IPS-18c (cell line): ENCODE measurements at regions not wholly inside any gene's neighbourhood (a gene's known extent, or its start where the extent isn't known, plus 50 kb on each side); places are given as distances from the start of the nearest gene placed in this dataset.

Source experiments
- H3K4me3 ChIP-seq: 2 replicates; pipeline ENCODE4 v1.7.0; 2013; ENCODE audit warnings: low read depth, mild to moderate bottlenecking, low read length, moderate library complexity; ENCODE audit not compliant: insufficient read depth
- H3K9me3 ChIP-seq: one replicate; pipeline ENCODE4 v1.6.1; 2013; ENCODE audit warnings: mild to moderate bottlenecking, low read length, moderate library complexity; ENCODE audit not compliant: control insufficient read depth, insufficient read depth

DNA sequence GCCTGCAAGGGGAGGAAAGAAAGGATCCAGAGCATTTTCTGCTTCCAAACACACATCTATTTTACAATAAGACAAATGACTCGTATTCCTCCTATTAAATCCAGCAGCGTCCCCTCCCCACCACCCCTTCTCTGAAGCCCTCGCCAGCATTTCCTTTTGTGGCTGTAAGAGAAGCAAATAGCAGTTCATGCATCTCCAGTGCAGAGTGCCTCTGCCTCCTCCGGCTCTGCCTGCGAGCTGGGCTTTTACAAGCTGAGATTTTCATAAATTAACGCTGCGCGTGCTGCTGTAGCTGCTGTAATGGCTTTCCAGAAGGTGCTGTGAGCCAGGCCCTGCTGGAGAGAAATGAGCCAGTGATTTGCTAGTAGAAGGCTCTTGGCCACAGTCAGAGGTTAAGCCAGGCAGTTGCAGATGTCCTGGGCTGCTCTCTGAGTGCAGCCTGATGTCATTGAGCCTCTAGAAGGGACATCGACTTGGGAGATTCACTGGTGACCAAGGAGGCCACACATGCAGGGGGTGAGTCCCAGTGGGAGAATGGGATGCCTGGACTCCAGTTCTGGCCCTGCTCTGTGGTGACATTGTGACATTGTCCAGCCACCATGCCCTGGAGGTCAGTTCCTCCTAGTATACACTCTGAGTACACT, 134.5 kb upstream of the NAV2 start:
- Histone ChIP-seq H3K4me3 (no peak overlapping the region), H3K9me3 (no peaks in the 10 kb centered on the region)

DNA sequence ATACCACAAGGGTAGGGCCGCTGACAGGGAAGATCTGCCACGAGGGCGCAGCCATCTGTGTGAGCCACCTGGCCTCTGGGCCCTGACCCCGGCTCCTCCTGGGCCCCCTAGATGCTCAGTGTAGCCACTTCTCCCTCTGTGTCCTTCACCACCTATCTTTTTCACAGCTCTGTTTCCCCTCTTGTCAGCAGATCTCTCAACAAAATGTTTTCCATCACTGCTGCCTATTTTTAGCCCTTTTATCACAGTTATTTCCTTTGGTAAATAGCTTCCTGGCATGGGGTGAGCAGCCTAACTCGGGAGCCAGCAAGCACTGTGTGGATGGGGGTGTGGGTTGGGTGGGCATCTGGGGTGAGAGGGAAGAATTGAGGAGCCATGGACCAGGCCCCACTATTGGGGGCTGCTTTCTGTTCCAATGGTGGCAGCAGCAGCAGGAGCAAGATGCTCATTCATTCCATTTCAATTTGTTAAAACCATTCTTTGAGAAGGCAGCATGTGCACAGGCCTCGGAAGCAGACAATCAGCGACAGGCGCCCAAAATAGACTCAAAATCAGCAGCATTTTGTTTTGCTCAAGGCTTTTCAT, 135.2 kb upstream of the NAV2 start:
- Histone ChIP-seq H3K9me3 (no peaks in the 10 kb centered on the region), H3K4me3 (no peak overlapping the region)

DNA sequence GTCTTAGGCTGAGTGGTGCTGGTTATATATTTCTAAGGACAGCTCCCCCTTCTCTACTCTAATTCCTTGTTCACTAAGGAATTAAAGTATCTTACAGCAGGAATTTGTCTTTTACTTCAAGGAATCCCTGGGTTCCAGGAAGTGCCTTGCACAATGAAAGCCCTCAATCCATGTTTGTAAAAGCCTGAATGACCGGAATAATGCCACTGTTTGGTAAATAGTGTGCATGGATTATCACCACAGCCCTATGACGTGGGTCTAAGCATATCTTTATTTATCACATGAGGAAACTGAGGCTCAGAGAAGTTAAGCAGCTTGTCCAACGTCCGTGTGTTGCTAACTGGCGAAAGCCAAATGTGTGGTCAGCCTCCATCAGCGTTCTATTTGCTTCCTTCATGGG, 135.7 kb upstream of the NAV2 start:
- H3K9me3 ChIP-seq, result no peaks in the 10 kb centered on the region
- no peak overlapping the region for H3K4me3 ChIP-seq

DNA sequence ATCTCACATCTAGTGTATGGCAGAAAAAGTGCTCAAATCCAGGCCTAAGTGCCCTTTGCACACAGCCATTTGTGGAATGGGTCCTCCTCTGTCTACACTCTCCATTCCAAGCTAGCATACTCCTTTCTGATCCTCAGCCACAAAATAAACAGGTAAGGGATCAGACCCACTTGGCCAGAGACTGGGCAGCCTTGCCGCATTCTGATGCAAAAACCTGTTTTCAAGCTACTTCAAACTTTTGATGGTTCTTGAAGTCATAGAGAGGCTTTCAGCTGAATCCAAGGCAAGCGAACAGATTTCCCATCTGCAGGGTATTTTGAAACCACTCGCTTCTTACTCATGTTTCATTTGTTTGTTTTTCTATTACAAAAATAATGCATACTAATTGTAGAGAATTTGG, 136.6 kb upstream of the NAV2 start:
- Histone ChIP-seq H3K9me3 (no peaks in the 10 kb centered on the region), H3K4me3 (no peak overlapping the region)

DNA sequence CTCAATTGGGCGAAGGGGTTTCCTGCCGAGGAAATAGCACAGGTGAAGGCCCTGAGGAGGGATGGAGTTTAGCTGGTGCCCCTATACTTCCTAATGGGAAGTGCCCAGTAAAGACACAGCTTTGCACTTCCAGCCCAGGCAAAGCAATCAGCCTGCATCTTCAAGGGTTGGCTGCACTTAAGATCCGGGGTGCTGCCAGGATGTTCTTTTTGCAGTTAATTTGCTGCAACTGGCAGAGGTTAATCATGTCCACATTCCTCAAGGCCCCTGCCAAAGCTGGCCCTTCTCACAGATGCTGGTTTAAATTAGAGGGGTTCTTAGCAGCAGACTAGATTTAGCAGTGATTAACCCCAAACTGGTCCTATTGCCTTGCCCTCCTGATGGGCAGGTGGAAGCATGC, 137.7 kb upstream of the NAV2 start:
- Histone ChIP-seq H3K4me3 (no peak overlapping the region), H3K9me3 (no peaks in the 10 kb centered on the region)

DNA sequence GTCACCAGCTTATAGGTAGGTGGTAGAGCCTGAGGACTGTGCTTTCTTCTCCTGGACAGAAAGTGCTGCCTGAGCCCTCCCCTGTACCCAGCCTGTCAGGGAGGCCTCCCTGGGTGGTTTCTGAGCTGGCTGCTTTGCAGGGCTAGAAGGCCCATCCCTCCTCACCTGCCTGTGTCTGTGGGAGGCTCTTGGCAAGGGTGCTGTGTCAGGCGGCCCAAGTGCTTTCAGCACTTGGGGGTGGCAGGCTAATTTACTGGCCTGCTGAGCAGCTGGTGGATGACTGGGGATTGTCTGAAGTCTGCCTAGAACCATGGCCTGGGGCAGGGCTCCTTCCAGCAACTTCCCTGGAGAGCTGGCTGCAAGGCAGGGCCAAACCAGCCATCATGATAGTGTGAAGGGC, 139.0 kb upstream of the NAV2 start:
- no peak overlapping the region for H3K4me3 ChIP-seq
- no peaks in the 10 kb centered on the region for H3K9me3 ChIP-seq

DNA sequence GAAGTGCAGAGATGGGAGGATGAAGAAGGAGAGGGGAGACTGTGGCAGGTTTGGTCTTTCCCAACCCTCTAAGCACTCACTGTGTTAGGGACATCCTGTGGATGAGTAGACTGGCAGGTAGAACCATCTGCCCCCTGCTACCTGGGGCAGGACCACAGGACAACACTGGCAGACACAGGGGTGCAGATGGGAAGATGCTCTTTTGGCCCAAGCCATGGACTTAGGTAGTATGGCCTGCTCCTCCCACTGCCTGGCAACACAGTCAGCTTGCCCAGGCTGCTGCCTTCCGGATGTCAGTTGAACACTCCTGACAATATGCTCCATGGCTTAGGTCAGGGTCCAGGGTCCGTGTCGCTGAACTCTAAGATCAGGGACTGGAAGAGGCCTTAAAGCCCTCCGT, 140.7 kb upstream of the NAV2 start:
- H3K9me3 ChIP-seq, result no peaks in the 10 kb centered on the region

DNA sequence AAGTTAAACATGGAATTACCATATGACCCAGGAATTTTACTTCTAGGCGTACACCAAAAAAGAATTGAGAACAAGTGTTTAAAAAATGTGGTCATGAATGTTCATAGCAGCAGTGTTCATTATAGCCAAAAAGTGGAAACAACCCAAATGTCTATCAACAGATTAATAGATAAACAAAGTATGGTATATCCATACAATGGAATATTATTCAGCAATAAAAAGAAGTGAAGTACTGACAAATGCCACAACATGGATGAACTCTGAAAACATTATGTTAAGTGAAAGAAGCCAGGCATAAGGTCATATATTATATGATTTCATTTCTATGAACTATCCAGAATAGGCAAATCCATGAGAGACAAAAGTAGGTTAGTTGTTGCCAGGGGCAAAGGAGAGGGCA, 141.7 kb upstream of the NAV2 start:
- H3K9me3 ChIP-seq, result no peaks in the 10 kb centered on the region
- H3K4me3 ChIP-seq, result no peak overlapping the region

More for the DNA sequence above, 140.7 kb upstream of the NAV2 start:
- no peak overlapping the region for H3K4me3 ChIP-seq

DNA sequence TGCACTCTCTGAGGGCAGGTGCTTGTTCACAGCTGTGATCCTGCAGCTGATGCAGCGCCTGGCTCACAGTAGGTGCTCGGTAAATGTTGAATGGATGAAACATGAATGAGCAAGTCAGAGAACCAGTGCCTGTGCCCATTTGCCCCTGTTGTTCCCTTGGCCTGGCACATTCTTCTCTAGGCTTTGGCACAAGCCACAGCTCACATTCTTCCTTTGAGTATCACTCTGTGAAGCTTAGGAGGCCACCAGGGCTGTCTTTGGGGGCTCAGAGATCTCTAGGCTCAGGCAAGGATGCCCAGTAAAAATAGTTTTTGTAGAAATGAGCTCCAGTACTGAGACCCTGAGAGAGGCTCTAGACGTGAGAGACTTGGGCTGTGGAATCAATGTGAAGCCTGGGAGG, 144.6 kb upstream of the NAV2 start:
- Histone ChIP-seq H3K9me3 (no peaks in the 10 kb centered on the region), H3K4me3 (no peak overlapping the region)

DNA sequence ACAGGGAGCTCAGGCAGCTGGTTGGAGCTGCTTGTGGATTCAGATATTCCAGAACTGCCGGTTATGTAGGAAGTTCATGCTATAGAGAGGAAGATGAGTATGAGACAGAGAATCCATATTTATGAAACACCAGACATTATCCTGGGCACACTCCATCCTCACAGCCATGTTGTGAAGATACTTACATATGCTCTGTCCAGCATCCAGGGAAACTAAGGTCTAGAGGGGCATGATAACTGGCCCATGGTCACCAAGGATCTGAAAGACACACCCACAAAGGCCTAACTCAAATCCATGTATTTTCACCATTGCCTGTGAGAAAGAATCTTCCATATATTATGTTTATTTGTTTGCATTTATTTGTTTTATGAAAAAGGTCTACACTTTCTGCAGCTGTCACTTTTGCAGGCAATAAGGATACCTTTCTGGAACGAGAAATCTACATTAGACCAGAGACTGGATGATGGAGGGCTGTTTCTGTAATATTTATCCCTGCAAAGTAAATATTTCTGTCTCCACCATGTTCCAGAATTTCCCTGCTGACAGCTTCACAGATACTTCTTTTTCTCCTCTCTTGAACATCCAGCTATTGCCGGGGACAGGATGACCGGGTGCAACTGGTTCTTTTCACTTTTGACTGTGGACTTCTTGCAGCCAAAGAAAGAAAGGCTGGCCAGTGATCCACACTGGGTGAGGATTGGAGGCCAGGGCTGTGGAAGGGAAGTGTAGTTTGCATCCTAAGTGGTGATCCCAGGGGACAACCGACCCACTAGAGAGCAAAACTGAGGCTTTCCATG, 145.9 kb upstream of the NAV2 start:
- no peak overlapping the region for H3K4me3 ChIP-seq
- no peaks in the 10 kb centered on the region for H3K9me3 ChIP-seq

DNA sequence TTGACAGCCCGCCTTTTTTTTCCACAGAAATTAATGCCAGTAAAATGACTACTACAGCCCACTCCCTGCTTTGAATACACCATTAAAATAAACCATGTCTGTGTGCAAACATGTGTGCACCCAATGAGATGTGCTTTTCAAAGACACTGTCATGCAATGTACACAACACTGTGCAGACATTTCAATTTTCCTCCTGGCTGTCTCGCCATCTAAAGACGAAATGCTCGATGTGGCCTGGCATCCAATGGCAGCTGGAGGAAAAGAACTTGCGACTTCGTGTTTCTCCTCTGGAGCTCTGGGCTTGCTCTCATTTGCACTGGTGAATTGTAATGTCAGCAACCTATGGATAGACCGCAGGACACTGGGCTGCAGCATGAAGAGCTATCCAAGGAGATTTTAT, 147.0 kb upstream of the NAV2 start:
- no peaks in the 10 kb centered on the region for H3K9me3 ChIP-seq
- no peak overlapping the region for H3K4me3 ChIP-seq

DNA sequence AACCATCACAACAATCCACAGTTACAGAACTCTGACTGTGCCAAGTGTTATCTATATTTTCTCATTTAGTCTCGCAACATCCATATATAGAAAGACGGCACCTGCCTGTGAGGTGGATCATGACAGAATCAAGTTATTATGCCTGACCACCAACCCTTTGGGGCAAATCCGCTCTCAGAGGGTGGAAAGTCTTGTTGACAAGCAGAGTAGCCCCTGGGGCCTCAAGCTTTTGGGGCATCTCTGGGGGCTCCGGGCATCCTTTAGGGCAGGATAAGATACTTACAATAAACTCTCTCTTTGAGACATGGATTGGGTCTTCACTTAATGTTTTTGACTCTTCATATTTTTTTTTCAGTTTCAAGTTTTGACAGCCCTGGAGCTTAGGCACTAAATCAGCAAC, 150.5 kb upstream of the NAV2 start:
- H3K9me3 ChIP-seq, result no peaks in the 10 kb centered on the region

DNA sequence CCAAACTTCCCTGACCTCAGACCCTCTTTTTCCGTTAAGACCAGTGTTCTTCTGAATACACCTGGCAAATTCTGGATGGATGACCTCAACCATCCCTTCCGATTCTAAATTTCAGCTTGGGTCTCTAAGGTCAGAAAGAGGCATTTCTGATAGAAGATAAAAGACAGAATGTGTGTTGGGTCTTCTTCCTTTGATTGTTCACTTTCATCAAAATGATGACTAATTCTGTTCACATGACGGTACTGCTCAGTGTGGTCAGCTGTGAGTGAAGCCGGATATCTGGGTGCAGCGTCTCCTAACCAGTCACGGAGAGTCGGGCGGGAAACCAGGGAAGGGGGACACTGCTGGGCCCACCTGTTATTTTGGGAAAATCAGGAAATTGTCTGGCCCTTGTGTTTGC, 151.6 kb upstream of the NAV2 start:
- Histone ChIP-seq H3K9me3 (no peaks in the 10 kb centered on the region), H3K4me3 (no peak overlapping the region)

More for the DNA sequence above, 150.5 kb upstream of the NAV2 start:
- H3K4me3 ChIP-seq, result no peak overlapping the region

DNA sequence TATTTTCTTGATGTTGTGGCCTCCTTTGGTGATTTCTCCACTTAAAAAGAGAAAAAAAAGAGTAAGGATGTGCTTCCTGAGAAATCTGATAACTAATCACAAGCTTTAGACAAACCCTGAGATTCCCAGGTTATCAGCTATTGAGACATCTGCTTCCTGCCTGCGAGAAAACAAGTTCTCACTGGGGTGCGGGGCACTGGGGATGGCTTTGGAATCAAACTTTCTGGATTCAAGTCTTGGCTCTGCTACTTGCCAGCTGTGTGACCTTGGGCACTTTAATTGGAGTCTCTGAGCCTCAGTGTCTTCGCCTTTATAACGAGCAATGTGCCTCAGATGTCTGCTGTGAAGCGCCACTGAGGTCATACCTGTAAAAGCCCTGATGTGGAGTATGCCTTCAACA, 152.5 kb upstream of the NAV2 start:
- no peaks in the 10 kb centered on the region for H3K9me3 ChIP-seq
- no peak overlapping the region for H3K4me3 ChIP-seq

DNA sequence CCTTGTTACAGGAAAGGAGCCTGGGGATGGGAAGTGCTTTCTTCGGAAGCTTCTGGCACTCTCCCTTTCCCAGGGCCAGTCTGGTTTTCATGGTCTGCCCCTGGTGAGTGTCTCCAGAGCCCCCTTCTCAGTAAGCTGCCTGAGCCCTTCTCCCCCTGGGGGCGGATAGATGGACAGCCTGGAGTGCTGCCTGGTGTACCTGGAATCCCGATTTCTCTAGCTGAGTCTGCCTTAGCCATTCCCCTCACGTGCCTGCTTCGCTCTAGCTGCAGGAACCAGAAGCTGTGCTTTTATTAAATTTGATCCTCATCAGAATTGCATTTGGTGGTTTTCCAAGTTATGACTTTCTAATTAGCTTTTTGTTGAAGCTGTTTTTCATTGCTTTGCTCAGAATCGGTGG, 152.9 kb upstream of the NAV2 start:
- no peaks in the 10 kb centered on the region for H3K9me3 ChIP-seq

DNA sequence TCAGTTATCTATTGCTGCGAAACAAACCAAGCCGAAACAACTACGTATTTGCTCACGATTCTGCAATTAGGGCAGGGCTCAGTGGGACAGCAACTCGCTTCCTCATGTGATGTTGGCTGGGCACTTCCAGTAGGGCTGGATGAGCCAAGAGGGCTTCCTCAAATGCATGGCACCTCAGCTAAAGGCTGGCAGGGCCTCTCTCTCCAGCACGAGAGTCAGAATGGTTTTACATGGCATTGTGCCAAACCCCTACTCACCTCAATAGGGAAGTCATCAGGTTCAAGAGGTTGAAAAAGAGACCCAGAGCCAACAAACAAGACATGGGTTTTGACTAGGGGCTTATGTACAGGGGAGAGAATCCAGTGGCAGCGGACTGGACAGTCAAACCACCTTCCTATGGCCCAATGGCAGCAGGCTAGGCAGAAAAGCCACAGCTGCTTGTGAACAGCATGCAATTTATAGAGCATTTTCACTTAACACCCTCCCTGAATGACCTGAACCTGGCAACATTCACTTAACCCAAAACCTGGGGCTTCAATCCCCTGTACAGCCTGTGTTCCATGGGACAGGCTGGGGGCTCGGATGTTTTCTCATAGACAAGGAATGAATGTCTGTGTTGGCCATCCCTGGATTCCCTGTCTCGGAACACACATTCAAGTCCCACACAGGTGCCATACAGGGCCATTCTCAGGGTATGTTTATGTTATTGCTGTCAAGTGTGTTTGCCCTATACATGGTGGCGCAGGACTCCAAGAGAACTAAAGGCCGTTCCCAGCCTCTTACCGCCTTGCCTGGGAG, 154.2 kb upstream of the NAV2 start:
- Histone ChIP-seq H3K4me3 (no peak overlapping the region), H3K9me3 (no peaks in the 10 kb centered on the region)

More for the DNA sequence above, 152.9 kb upstream of the NAV2 start:
- no peak overlapping the region for H3K4me3 ChIP-seq

DNA sequence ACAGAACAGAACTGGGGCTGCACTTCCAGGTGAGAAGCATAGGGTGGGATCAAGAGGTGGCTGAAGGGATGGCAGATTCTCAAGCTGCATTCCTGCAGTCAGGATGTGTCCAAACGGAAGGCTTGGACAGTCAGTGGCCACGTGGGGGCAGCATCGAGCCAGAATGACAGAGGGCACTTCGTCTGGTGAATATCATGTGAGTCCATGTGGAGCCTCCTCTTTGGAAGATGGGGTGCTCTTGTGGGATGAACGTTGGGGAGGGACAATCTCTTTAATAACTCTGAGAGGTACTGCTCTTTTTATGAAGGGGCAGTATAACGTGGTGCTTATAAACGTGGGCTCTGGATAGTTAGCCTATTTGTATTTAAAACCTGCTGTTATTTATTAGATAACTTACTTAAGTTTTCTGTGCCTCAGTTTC, 154.9 kb upstream of the NAV2 start:
- Histone ChIP-seq H3K9me3 (no peaks in the 10 kb centered on the region), H3K4me3 (no peak overlapping the region)

DNA sequence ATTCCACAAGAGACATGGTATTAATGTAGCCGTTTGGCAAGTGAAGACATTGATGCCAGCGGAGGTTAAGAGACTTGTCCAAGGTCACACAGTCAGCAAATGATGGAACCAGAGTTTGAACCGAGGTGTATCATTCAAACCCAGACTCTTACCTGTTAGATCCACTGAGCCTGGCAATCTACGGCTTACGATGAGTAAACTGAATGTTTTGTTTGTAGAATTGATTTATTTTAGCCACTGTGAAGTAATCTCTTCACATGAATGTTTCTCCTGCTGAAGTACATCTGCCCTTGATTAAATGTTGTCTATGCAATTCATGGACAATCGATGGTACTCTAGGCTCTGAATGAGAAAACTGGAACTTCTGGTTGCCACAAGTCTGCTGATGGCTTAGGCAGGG, 155.5 kb upstream of the NAV2 start:
- H3K4me3 ChIP-seq, result no peak overlapping the region
- no peaks in the 10 kb centered on the region for H3K9me3 ChIP-seq
